ENCODE measurements at regions not wholly inside any gene's neighbourhood (a gene's known extent, or its start where the extent isn't known, plus 50 kb on each side); places are given as distances from the start of the nearest gene placed in this dataset.

DNA sequence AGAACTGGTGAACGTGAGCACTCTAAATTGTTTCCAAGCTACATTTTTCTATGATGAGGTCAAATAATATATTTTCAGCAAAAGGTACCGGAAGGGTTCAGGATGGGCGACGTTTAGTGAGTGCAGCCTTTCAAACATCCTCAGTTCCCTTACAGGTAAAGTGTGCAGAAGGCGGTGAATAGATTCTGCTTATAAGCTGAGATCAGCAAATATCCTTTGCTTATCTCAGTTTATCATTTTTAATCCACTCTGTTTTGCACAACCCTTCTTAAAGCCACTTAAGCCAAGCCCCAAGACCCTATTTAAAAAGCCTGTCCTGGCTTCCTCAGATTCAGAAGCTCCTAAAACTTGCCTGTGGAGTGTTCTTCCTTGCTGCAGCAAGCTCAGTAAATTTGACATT lies 103.1 kb upstream of the DGKB start:
- TF ChIP-seq CTCF (conservative IDR thresholded peaks at IDR 0.05) (no peak), EZH2 (IDR thresholded peaks at IDR 0.05; ENCODE audit: low read depth) (no peak)
